Thyroid gland (tissue), 4 donors: ENCODE measurements at regions not wholly inside any gene's neighbourhood (a gene's known extent, or its start where the extent isn't known, plus 50 kb on each side); places are given as distances from the start of the nearest gene placed in this dataset.

Source experiments
- DNase-seq, 2 donors: peaks; one replicate each; pipeline ENCODE4 v3.0.0-alpha.2; 2019
- H3K27ac ChIP-seq, 3 donors: fragments of 200-600 bp; sonication (generic); 1 replicate in 2 of 3; 2 replicates in 1 of 3; pipeline ENCODE4 v1.5.1; 2016 to 2019; ENCODE audit warnings: mild to moderate bottlenecking in 1 of 3, moderate library complexity in 1 of 3
- H3K27me3 ChIP-seq: fragments of 200-600 bp; sonication (generic); one replicate; pipeline ENCODE4 v1.5.1; 2019
- H3K36me3 ChIP-seq, 2 donors: fragments of 200-600 bp; sonication (generic); one replicate each; pipeline ENCODE4 v1.5.1; 2016 to 2019
- H3K4me1 ChIP-seq, 2 donors: fragments of 200-600 bp; sonication (generic); one replicate each; pipeline ENCODE4 v1.5.1; 2017 to 2019
- H3K4me3 ChIP-seq, 3 donors: fragments of 200-600 bp; sonication (generic); replicated peaks in 1 of 3; 1 replicate in 2 of 3; 2 replicates in 1 of 3; pipeline ENCODE4 v1.5.1; 2016; ENCODE audit warnings: mild to moderate bottlenecking in 1 of 3
- H3K9me3 ChIP-seq: fragments of 200-600 bp; sonication (generic); one replicate; pipeline ENCODE4 v1.5.1; 2017
- POLR2A ChIP-seq, 2 donors: fragments of 450-650 bp; IDR thresholded peaks; one replicate each; pipeline ENCODE4 v1.6.1; 2017; ENCODE audit warnings: antibody characterized with exemption in 2 of 2, mild to moderate bottlenecking in 2 of 2, moderate library complexity in 1 of 2
- WGBS, 2 donors: methylation state at CpG; one replicate each; pipeline ENCODE4 v1.1.5; 2017; 5-methylcytosine and 5-hydroxymethylcytosine counted together
- intact Hi-C: fragments of 100-400 bp; cut with DNase I; formaldehyde crosslinking; loops from one replicate; pipeline ENCODE4 v1.15.1; 2023
- TF ChIP-seq, protein P1 (sequence below), 6 experiments: fragments of 200-600 bp in 3 of 6; fragments of 450-650 bp in 3 of 6; sonication (generic) in 3 of 6; IDR thresholded peaks; one replicate each; pipeline ENCODE4 v1.5.1; 2016 to 2019; ENCODE audit warnings: antibody characterized with exemption in 6 of 6, mild to moderate bottlenecking in 2 of 6, inconsistent platforms in 1 of 6, moderate library complexity in 1 of 6

DNA sequence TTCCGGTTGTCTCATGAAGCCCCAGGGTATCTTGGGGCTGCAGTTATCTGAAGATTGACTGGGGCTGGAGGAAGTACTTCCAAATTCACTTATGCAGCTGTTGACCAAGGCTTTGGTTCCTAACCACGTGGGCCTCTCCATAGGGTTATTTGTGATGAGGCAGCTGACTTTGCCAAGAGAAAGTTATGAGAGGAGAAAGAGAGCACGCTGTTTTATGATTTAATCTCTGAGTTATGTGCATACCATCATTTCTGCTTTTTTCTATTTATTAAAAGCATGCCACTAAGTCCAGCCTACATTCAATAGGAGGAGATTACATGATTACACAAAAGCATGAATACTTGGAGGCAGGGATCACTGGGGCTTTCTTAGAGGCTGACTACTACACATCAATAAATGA lies 215.5 kb downstream of the NHLRC3 start:
- intact Hi-C loops, result no loop called here
- 70 to 72% methylated on average over 3 of the region's 3 CpGs for WGBS, 2 donors
- no peaks in the 10 kb centered on the region for H3K27me3 ChIP-seq
- H3K9me3 ChIP-seq, result no peaks in the 10 kb centered on the region
- no peak overlapping the region for H3K4me3 ChIP-seq
- TF ChIP-seq POLR2A (IDR thresholded peaks at IDR 0.05), result no peak
- TF ChIP-seq, protein P1, sequence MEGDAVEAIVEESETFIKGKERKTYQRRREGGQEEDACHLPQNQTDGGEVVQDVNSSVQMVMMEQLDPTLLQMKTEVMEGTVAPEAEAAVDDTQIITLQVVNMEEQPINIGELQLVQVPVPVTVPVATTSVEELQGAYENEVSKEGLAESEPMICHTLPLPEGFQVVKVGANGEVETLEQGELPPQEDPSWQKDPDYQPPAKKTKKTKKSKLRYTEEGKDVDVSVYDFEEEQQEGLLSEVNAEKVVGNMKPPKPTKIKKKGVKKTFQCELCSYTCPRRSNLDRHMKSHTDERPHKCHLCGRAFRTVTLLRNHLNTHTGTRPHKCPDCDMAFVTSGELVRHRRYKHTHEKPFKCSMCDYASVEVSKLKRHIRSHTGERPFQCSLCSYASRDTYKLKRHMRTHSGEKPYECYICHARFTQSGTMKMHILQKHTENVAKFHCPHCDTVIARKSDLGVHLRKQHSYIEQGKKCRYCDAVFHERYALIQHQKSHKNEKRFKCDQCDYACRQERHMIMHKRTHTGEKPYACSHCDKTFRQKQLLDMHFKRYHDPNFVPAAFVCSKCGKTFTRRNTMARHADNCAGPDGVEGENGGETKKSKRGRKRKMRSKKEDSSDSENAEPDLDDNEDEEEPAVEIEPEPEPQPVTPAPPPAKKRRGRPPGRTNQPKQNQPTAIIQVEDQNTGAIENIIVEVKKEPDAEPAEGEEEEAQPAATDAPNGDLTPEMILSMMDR (IDR thresholded peaks at IDR 0.05), result no peak
- no peak for DNase-seq
- H3K27ac ChIP-seq, result no peak overlapping the region
- H3K36me3 ChIP-seq, result no peaks in the 10 kb centered on the region
- H3K4me1 ChIP-seq, result no peaks in the 10 kb centered on the region

DNA sequence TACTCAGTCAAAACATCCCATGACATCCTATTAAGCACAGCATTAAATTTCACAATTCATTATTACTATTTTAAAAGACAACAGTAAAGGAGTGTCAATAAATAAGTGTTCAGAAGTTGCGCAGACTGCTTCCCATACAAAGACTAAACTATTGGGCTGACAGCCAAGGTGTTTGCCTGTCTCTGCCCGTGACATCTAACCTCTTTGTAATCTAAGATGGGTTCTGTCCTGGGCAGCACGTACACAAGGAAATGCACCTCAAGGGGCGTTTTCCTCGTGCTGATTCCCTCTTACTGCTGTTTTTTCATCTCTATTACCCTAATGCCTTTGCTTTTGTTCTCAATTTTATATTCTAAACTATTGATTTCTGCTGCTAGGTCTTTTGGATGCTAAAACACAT lies 216.3 kb downstream of the NHLRC3 start:
- 62 to 67% methylated on average over 5 of the region's 5 CpGs for WGBS, 2 donors
- no peak overlapping the region for H3K4me3 ChIP-seq

DNA sequence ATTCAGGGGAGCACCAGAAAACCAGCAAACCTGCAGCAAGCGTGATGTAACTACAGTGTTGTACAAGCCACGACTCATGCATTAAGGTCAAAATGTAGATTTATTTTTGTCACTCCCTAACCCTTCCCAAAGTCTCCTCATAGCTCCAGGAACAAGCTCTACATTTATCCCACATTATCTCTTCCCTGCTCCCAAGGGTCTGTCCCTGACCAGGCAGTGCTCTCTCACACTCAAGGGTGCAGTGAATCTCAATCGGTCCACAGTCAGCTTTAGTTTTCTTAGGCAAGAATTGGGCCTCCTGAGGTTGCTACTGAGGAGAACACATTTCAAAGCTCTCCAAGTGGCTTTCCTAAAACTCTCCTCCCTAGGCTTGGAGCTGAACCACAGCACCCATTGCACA lies 219.4 kb downstream of the NHLRC3 start:
- H3K9me3 ChIP-seq, result no peaks in the 10 kb centered on the region
- H3K4me1 ChIP-seq, result no peaks in the 10 kb centered on the region
- 70 to 72% methylated on average over 3 of the region's 3 CpGs for WGBS, 2 donors
- intact Hi-C loops, result no loop called here
- H3K27ac ChIP-seq, result no peak overlapping the region
- H3K27me3 ChIP-seq, result no peaks in the 10 kb centered on the region
- DNase-seq, result no peak
- no peaks in the 10 kb centered on the region for H3K36me3 ChIP-seq
- TF ChIP-seq POLR2A (IDR thresholded peaks at IDR 0.05), result no peak
- TF ChIP-seq, protein P1 (IDR thresholded peaks at IDR 0.05), result no peak
- no peak overlapping the region for H3K4me3 ChIP-seq

More for the DNA sequence above, 216.3 kb downstream of the NHLRC3 start:
- intact Hi-C loops, result no loop called here
- H3K27me3 ChIP-seq, result no peaks in the 10 kb centered on the region
- H3K9me3 ChIP-seq, result no peaks in the 10 kb centered on the region
- no peak overlapping the region for H3K27ac ChIP-seq
- no peaks in the 10 kb centered on the region for H3K4me1 ChIP-seq
- no peaks in the 10 kb centered on the region for H3K36me3 ChIP-seq
- no peak for DNase-seq
- TF ChIP-seq, protein P1 (IDR thresholded peaks at IDR 0.05), result no peak
- no peak for TF ChIP-seq POLR2A (IDR thresholded peaks at IDR 0.05)

DNA sequence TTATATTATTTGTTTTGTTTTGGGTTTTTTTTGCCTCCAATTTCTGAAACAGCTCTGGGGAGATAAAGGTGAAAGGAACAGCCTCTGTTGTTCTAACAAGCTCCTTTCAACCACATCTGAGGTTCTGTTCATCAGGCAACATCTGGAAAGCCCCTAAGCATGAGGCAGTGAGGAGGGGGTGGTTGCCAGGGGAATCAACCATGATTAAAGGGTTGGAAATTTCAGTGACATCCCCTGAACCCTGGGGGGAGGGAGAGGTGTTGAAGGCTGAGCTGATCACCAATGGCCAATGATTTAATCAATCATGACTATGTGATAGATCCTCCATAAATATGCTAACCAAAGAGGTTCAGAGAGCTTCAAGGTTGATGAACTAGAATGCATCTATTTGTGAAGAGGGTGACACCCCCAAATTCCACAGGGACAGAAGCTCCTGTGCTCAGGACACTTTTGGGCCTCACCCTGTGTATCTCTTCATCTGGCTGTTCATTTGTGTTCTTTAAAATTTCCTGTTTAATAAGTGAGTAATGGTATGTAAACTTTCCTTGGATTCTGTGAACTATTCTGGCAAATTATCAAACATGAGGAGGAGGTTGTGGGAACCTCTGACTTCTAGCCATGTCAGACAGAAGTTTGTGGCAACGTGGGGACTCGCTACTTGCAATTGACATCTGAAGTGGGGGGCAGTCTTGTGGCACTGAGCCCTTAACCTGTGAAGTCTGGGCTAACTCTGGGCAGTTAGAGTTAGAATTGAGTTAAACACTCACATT lies 221.3 kb downstream of the NHLRC3 start:
- no peak overlapping the region for H3K27ac ChIP-seq
- H3K9me3 ChIP-seq, result no peaks in the 10 kb centered on the region
- H3K4me1 ChIP-seq, result no peaks in the 10 kb centered on the region
- no peaks in the 10 kb centered on the region for H3K27me3 ChIP-seq
- DNase-seq, result no peak
- H3K4me3 ChIP-seq, result no peak overlapping the region
- no peak for TF ChIP-seq POLR2A (IDR thresholded peaks at IDR 0.05)
- TF ChIP-seq, protein P1 (IDR thresholded peaks at IDR 0.05), result no peak
- 26 to 33% methylated on average over 2 of the region's 2 CpGs for whole genome bisulfite sequencing, 2 donors
- H3K36me3 ChIP-seq, result no peaks in the 10 kb centered on the region
- intact Hi-C loops, result no loop called here

DNA sequence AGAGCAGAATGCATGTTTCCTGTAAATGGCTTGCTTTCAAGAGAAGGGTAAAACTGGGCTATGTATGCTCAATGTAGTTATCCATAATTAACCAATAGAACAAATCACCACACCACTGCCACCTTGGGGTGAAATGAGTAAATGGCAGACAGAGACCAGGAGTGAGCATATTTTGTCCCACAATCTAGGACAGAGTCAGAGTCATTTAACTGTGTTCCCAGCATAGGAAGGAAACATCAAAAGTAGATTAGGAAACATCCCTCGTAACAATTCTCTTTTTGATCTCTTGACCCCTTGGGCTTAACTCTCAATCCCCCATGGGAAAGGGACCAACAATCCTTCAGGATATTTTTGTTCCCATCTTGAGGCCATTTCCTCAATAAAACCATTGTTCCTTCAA lies 224.8 kb downstream of the NHLRC3 start:
- no peak overlapping the region for H3K4me3 ChIP-seq
- no peaks in the 10 kb centered on the region for H3K27me3 ChIP-seq
- 16 to 19% methylated on average over 1 of the region's 1 CpG for WGBS, 2 donors
- intact Hi-C loops, result no loop called here
- H3K9me3 ChIP-seq, result no peaks in the 10 kb centered on the region
- TF ChIP-seq, protein P1 (IDR thresholded peaks at IDR 0.05), result peak; percentile 15 to 62 (median 55)
- TF ChIP-seq POLR2A (IDR thresholded peaks at IDR 0.05), result no peak
- peak; percentile 24 to 36 for DNase-seq
- H3K27ac ChIP-seq, result no peak overlapping the region
- H3K4me1 ChIP-seq, result no peaks in the 10 kb centered on the region
- no peaks in the 10 kb centered on the region for H3K36me3 ChIP-seq
